A673 (cell line): ENCODE measurements at regions not wholly inside any gene's neighbourhood (a gene's known extent, or its start where the extent isn't known, plus 50 kb on each side); places are given as distances from the start of the nearest gene placed in this dataset.

ENCODE experiments used
- EZH2 ChIP-seq: fragments of 200-600 bp; sonication (generic); IDR thresholded peaks from 2 replicates; pipeline ENCODE4 v1.6.1; 2017; ENCODE audit warnings: borderline replicate concordance, low read depth, mild to moderate bottlenecking, mixed read lengths, antibody characterized with exemption, low read length; ENCODE audit not compliant: poor library complexity, severe bottlenecking
- TF ChIP-seq, protein P1 (sequence below): fragments of 300-800, 200-600 bp; sonication (generic); conservative IDR thresholded peaks from 2 replicates; pipeline ENCODE4 v1.5.1; 2017; ENCODE audit warnings: low read depth, mild to moderate bottlenecking, antibody characterized with exemption, low read length, moderate library complexity, mixed read lengths

DNA sequence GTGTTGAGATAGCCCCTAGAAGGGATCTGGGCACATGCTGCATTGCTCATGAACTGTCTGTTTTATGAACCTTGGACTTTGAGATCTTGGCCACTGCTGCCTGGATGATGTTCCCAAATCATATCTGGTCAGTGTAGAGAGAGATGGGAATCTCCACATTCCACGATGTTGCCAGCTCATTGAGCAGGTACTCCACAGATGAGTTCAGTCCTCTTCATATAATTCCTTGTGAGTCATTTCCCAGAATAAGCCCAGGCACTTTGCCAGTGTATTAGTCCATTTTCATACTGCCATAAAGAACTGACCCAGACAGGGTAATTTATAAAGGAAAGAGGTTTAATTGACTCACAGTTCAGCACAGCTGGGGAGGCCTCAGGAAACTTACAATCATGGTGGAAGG is 254.0 kb upstream of the RUNX1 start:
- TF ChIP-seq, protein P1, sequence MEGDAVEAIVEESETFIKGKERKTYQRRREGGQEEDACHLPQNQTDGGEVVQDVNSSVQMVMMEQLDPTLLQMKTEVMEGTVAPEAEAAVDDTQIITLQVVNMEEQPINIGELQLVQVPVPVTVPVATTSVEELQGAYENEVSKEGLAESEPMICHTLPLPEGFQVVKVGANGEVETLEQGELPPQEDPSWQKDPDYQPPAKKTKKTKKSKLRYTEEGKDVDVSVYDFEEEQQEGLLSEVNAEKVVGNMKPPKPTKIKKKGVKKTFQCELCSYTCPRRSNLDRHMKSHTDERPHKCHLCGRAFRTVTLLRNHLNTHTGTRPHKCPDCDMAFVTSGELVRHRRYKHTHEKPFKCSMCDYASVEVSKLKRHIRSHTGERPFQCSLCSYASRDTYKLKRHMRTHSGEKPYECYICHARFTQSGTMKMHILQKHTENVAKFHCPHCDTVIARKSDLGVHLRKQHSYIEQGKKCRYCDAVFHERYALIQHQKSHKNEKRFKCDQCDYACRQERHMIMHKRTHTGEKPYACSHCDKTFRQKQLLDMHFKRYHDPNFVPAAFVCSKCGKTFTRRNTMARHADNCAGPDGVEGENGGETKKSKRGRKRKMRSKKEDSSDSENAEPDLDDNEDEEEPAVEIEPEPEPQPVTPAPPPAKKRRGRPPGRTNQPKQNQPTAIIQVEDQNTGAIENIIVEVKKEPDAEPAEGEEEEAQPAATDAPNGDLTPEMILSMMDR = no peak
- TF ChIP-seq EZH2 = no peak
